Right atrium auricular region (tissue), 2 donors: ENCODE measurements at regions not wholly inside any gene's neighbourhood (a gene's known extent, or its start where the extent isn't known, plus 50 kb on each side); places are given as distances from the start of the nearest gene placed in this dataset.
"Not testable (repeated sequence)": the region's sequence is repeated elsewhere in the genome, so short reads cannot be mapped to it uniquely, and the experiment has no call there.

Experiments used
- DNase-seq: peaks from one replicate; pipeline ENCODE4 v3.0.0-alpha.2; 2019; ENCODE audit warnings: low spot score
- H3K27ac ChIP-seq, 2 donors: fragments of 200-600 bp; sonication (generic); 1 replicate in 1 of 2; 2 replicates in 1 of 2; pipeline ENCODE4 v1.5.1; 2016 to 2019
- H3K27me3 ChIP-seq, 2 donors: fragments of 200-600 bp; sonication (generic); one replicate each; pipeline versions ENCODE4 v1.5.1 to v1.6.0; 2017 to 2019
- H3K36me3 ChIP-seq: fragments of 200-600 bp; sonication (generic); one replicate; pipeline ENCODE4 v1.5.1; 2016
- H3K4me1 ChIP-seq, 2 donors: fragments of 200-600 bp; sonication (generic); one replicate each; pipeline versions ENCODE4 v1.5.1 to v1.6.0; 2017 to 2019
- H3K4me3 ChIP-seq, 2 donors: fragments of 200-600 bp; sonication (generic); 1 replicate in 1 of 2; 2 replicates in 1 of 2; pipeline ENCODE4 v1.5.1; 2017 to 2019; ENCODE audit warnings: mild to moderate bottlenecking in 1 of 2, moderate library complexity in 1 of 2
- H3K9me3 ChIP-seq, 2 donors: fragments of 200-600 bp; sonication (generic); one replicate each; pipeline ENCODE4 v1.5.1; 2019
- TF ChIP-seq, protein P1 (sequence below), 2 donors: fragments of 200-600 bp; sonication (generic); IDR thresholded peaks; one replicate each; pipeline ENCODE4 v1.5.1; 2019; ENCODE audit warnings: antibody characterized with exemption in 2 of 2

DNA sequence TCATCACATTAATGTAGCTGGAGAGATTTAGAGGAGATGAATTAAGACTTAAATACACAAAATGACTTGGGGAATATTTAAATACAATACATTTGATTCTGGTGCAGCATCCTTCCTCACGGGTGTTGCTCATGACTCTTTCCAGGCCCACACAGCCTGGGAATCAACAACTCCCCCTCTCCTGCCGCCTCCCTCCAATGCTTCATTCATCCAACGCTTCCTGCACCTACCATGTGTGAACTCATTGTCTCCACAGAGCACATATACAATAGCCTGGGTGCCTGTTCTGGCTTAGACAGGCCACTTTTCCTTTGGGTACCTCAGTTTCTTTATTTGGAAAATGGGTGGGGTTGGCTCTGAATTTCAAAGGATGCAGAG lies 476.9 kb upstream of the CADM1 start:
- H3K27ac ChIP-seq, result no peak overlapping the region
- H3K4me3 ChIP-seq, result no peak overlapping the region
- no peak for DNase-seq
- H3K36me3 ChIP-seq, result no peaks in the 10 kb centered on the region
- H3K27me3 ChIP-seq, result no peaks in the 10 kb centered on the region
- no peaks in the 10 kb centered on the region for H3K9me3 ChIP-seq
- TF ChIP-seq, protein P1, sequence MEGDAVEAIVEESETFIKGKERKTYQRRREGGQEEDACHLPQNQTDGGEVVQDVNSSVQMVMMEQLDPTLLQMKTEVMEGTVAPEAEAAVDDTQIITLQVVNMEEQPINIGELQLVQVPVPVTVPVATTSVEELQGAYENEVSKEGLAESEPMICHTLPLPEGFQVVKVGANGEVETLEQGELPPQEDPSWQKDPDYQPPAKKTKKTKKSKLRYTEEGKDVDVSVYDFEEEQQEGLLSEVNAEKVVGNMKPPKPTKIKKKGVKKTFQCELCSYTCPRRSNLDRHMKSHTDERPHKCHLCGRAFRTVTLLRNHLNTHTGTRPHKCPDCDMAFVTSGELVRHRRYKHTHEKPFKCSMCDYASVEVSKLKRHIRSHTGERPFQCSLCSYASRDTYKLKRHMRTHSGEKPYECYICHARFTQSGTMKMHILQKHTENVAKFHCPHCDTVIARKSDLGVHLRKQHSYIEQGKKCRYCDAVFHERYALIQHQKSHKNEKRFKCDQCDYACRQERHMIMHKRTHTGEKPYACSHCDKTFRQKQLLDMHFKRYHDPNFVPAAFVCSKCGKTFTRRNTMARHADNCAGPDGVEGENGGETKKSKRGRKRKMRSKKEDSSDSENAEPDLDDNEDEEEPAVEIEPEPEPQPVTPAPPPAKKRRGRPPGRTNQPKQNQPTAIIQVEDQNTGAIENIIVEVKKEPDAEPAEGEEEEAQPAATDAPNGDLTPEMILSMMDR (IDR thresholded peaks at IDR 0.05), result no peak
- peaks cover 0 to 20% of the 10 kb centered on the region in 2 donors for H3K4me1 ChIP-seq

DNA sequence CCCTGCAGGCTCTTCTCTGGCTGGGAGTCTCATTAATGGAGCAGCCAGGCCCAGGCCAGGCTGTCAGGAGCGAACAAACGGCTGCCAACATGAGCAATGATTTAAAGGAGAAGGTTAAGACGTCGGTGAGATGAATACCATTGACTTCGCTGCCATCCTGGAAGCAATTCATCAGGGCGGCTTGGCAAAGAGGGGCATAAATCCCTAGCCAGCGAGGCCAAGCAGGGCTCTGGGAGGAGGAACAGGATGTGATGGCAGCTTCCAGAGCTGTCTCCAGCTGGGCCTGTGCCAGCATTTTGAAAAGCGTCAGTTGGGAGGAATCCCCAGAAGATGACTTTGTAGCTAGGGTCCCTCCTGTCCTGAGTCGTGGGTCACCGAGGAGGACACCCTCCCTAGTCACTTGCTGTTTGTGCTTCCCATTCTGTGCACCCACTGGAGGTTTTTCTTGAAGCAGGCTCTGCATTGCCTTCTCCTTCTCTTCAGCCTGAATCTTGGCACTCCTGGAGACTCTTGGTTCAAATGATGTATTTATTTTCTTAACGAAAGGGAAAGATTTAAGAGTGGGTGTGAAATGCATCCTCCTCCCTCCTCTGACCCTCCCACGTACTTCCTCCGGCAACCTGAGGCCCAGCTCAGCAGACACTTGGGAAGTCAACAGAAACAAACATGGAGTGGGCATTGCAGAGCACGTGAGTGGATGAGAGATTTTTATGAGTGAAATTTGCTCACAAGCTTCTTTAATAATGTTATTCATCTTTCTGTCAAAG lies 476.3 kb upstream of the CADM1 start:
- H3K36me3 ChIP-seq, result no peaks in the 10 kb centered on the region
- TF ChIP-seq, protein P1 (IDR thresholded peaks at IDR 0.05), result no peak
- no peak overlapping the region for H3K27ac ChIP-seq
- H3K9me3 ChIP-seq, result no peaks in the 10 kb centered on the region
- H3K4me1 ChIP-seq, result peaks cover 0 to 20% of the 10 kb centered on the region in 2 donors
- H3K27me3 ChIP-seq, result no peaks in the 10 kb centered on the region
- H3K4me3 ChIP-seq, result no peak overlapping the region
- DNase-seq, result no peak

GRCh38 chr11:115974703-115975102 lies 470.5 kb upstream of the CADM1 start:
- H3K27ac ChIP-seq, result no peak overlapping the region
- TF ChIP-seq, protein P1 (IDR thresholded peaks at IDR 0.05), result no peak
- H3K4me3 ChIP-seq, result no peak overlapping the region
- no peaks in the 10 kb centered on the region for H3K9me3 ChIP-seq
- no peaks in the 10 kb centered on the region for H3K27me3 ChIP-seq
- H3K36me3 ChIP-seq, result no peaks in the 10 kb centered on the region
- no peak for DNase-seq
- no peaks in the 10 kb centered on the region for H3K4me1 ChIP-seq

- H3K36me3 ChIP-seq, H3K4me3 ChIP-seq, H3K27me3 ChIP-seq, H3K27ac ChIP-seq, H3K9me3 ChIP-seq, DNase-seq: not testable (repeated sequence)
- H3K4me1 ChIP-seq, result peaks cover 0 to 17% of the 10 kb centered on the region in 2 donors
These were observed 463.0 kb upstream of the CADM1 start for GRCh38 chr11:115967203-115967602.

GRCh38 chr11:115965767-115966504 lies 461.7 kb upstream of the CADM1 start:
- H3K4me3 ChIP-seq, result no peak overlapping the region
- no peaks in the 10 kb centered on the region for H3K9me3 ChIP-seq
- H3K36me3 ChIP-seq, result no peaks in the 10 kb centered on the region
- no peaks in the 10 kb centered on the region for H3K27me3 ChIP-seq
- H3K27ac ChIP-seq, result no peak overlapping the region
- peaks cover 0 to 26% of the 10 kb centered on the region in 2 donors for H3K4me1 ChIP-seq
- DNase-seq, result no peak
- TF ChIP-seq, protein P1 (IDR thresholded peaks at IDR 0.05), result no peak

GRCh38 chr11:115964091-115964490 lies 459.9 kb upstream of the CADM1 start:
- TF ChIP-seq, protein P1 (IDR thresholded peaks at IDR 0.05), result no peak
- DNase-seq, result no peak
- H3K4me1 ChIP-seq, result peaks cover 0 to 29% of the 10 kb centered on the region in 2 donors
- no peak overlapping the region for H3K27ac ChIP-seq
- no peak overlapping the region for H3K4me3 ChIP-seq
- H3K27me3 ChIP-seq, result no peaks in the 10 kb centered on the region
- no peaks in the 10 kb centered on the region for H3K9me3 ChIP-seq
- no peaks in the 10 kb centered on the region for H3K36me3 ChIP-seq
